CD14-positive monocyte (primary cell): ENCODE measurements at regions not wholly inside any gene's neighbourhood (a gene's known extent, or its start where the extent isn't known, plus 50 kb on each side); places are given as distances from the start of the nearest gene placed in this dataset.

ENCODE experiments used
- DNase-seq, 3 donors: peaks; one replicate each; pipeline ENCODE4 v3.0.0-alpha.2; 2011 to 2022
- H2AFZ ChIP-seq: 2 replicates; pipeline ENCODE4 v1.6.0; 2012; ENCODE audit warnings: mild to moderate bottlenecking, low read depth, low read length, inconsistent platforms; ENCODE audit not compliant: insufficient read depth, poor library complexity, severe bottlenecking
- H3K27ac ChIP-seq, 2 donors: 1 replicate in 1 of 2; 2 replicates in 1 of 2; pipeline ENCODE4 v1.5.1; 2012 to 2013; ENCODE audit warnings: low read length in 2 of 2, control low read depth in 1 of 2, inconsistent platforms in 1 of 2, low read depth in 1 of 2, mild to moderate bottlenecking in 1 of 2
- H3K27me3 ChIP-seq, 2 donors: one replicate each; pipeline versions ENCODE4 v1.6.0 to v1.6.1; 2011 to 2013; ENCODE audit warnings: low read length in 2 of 2; ENCODE audit not compliant: control insufficient read depth in 2 of 2, insufficient read depth in 2 of 2
- H3K36me3 ChIP-seq, 2 donors: replicated peaks in 1 of 2; 1 replicate in 1 of 2; 2 replicates in 1 of 2; pipeline versions ENCODE4 v1.5.1 to v1.6.1; 2012 to 2013; ENCODE audit warnings: low read length in 2 of 2, control low read depth in 1 of 2, inconsistent platforms in 1 of 2, mild to moderate bottlenecking in 1 of 2; ENCODE audit not compliant: insufficient read depth in 2 of 2, control insufficient read depth in 1 of 2
- H3K4me1 ChIP-seq, 2 donors: 1 replicate in 1 of 2; 2 replicates in 1 of 2; pipeline versions ENCODE4 v1.5.1 to v1.6.1; 2012 to 2013; ENCODE audit warnings: low read length in 2 of 2, control low read depth in 1 of 2, inconsistent platforms in 1 of 2, mild to moderate bottlenecking in 1 of 2, moderate library complexity in 1 of 2; ENCODE audit not compliant: insufficient read depth in 2 of 2, control insufficient read depth in 1 of 2
- H3K4me2 ChIP-seq: replicated peaks from 2 replicates; pipeline ENCODE3; 2012; ENCODE audit warnings: low read length, moderate library complexity, mild to moderate bottlenecking; ENCODE audit not compliant: poor library complexity, severe bottlenecking; ENCODE audit errors: extremely low read depth
- H3K4me3 ChIP-seq, 3 experiments: fragments of 200-600 bp in 1 of 3; sonication (generic) in 1 of 3; replicated peaks in 1 of 3; 1 replicate in 2 of 3; 2 replicates in 1 of 3; pipeline ENCODE4 v1.5.1; 2011 to 2013; ENCODE audit warnings: low read length in 3 of 3, mild to moderate bottlenecking in 3 of 3, control low read depth in 2 of 3, low read depth in 2 of 3, inconsistent platforms in 1 of 3, moderate library complexity in 1 of 3
- H3K79me2 ChIP-seq: 2 replicates; pipeline ENCODE4 v1.6.0; 2012; ENCODE audit warnings: mild to moderate bottlenecking, control low read depth, inconsistent platforms, low read length, moderate library complexity; ENCODE audit not compliant: insufficient read depth
- H3K9ac ChIP-seq: 2 replicates; pipeline ENCODE4 v1.6.0; 2017; ENCODE audit warnings: low read length, mild to moderate bottlenecking; ENCODE audit not compliant: insufficient read depth, poor library complexity, severe bottlenecking
- H3K9me3 ChIP-seq, 2 donors: replicated peaks in 1 of 2; 1 replicate in 1 of 2; 2 replicates in 1 of 2; pipeline versions ENCODE4 v1.5.1 to v1.6.1; 2012 to 2013; ENCODE audit warnings: low read length in 2 of 2, control low read depth in 1 of 2; ENCODE audit not compliant: control insufficient read depth in 1 of 2, insufficient read depth in 1 of 2
- H4K20me1 ChIP-seq: 2 replicates; pipeline ENCODE4 v1.6.0; 2012; ENCODE audit warnings: mild to moderate bottlenecking, low read length, control low read depth, moderate library complexity; ENCODE audit not compliant: insufficient read depth
- H3K27ac Mint-ChIP-seq, 7 donors: one replicate each; pipeline ENCODE4 v1.8.0; 2020; ENCODE audit warnings: mild to moderate bottlenecking in 7 of 7, mixed read lengths in 7 of 7, moderate library complexity in 6 of 7, inconsistent platforms in 2 of 7
- H3K27me3 Mint-ChIP-seq, 3 donors: one replicate each; pipeline ENCODE4 v1.8.0; 2021 to 2022; ENCODE audit warnings: low read depth in 3 of 3, mild to moderate bottlenecking in 3 of 3, mixed read lengths in 3 of 3, moderate library complexity in 3 of 3, inconsistent platforms in 1 of 3
- H3K36me3 Mint-ChIP-seq, 2 donors: one replicate each; pipeline ENCODE4 v1.8.0; 2020; ENCODE audit warnings: mixed read lengths in 2 of 2, inconsistent platforms in 1 of 2, mild to moderate bottlenecking in 1 of 2
- H3K4me1 Mint-ChIP-seq: one replicate; pipeline ENCODE4 v1.8.0; 2020; ENCODE audit warnings: mild to moderate bottlenecking, mixed read lengths
- H3K4me3 Mint-ChIP-seq, 2 donors: one replicate each; pipeline ENCODE4 v1.8.0; 2020; ENCODE audit warnings: mild to moderate bottlenecking in 2 of 2, mixed read lengths in 2 of 2, moderate library complexity in 1 of 2
- H3K9me3 Mint-ChIP-seq, 7 donors: one replicate each; pipeline ENCODE4 v1.8.0; 2020 to 2022; ENCODE audit warnings: mixed read lengths in 7 of 7, mild to moderate bottlenecking in 6 of 7, moderate library complexity in 6 of 7, inconsistent platforms in 2 of 7
- WGBS: methylation state at CpG from one replicate; pipeline ENCODE4 v1.1.5; 2013; ENCODE audit warnings: missing lambda C conversion rate; ENCODE audit not compliant: insufficient coverage; 5-methylcytosine and 5-hydroxymethylcytosine counted together
- intact Hi-C, 2 donors: fragments of 100-400 bp; cut with micrococcal nuclease; formaldehyde crosslinking; loops; one replicate each; pipeline versions ENCODE4 v1.15.0 to v1.15.1; 2023
- TF ChIP-seq, protein P1 (sequence below): fragments of 200-600 bp; IDR thresholded peaks from one replicate; pipeline ENCODE4 v1.8.0; 2022; ENCODE audit warnings: antibody characterized with exemption, mild to moderate bottlenecking

DNA sequence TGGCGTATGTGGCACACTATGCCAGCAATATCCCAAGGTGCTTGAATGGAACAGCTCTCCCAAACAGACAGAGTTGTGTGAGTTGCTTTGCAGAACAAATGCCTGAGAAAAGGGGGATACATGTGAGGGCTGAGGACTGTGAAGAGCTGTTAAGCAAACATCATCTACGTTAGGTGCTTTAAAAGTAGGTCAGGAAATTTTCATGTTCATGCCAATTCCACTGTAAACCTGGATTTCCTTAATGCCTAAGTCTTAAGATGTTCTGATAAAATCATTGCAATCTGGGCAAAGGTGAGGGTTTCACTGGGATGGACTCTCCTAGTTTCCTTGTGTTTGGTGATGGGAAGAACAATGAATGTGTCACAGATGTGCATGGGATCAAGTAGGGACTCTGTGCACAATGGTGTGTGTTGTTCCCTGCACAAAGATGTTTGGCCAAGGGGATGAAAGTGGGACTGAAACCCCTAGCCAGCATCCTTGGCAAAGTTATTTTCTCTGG is 227.9 kb downstream of the KTN1 start:
- Mint-ChIP-seq H3K4me1 (peaks cover 19% of the 10 kb centered on the region), H3K27me3 (peaks cover 2 to 7% (median 3%) of the 10 kb centered on the region in 3 donors), H3K9me3 (peaks cover 3 to 17% (median 15%) of the 10 kb centered on the region in 7 donors), H3K27ac (no peak overlapping the region), H3K36me3 (peaks cover 3 to 8% of the 10 kb centered on the region in 2 donors), H3K4me3 (no peak overlapping the region)
- Histone ChIP-seq H3K27me3 (no peaks in the 10 kb centered on the region), H3K9ac (no peak overlapping the region), H3K4me2 (no peak overlapping the region), H3K9me3 (no peaks in the 10 kb centered on the region), H3K27ac (no peak overlapping the region), H3K36me3 (no peaks in the 10 kb centered on the region), H4K20me1 (no peaks in the 10 kb centered on the region), H2AFZ (no peak overlapping the region), H3K79me2 (no peaks in the 10 kb centered on the region), H3K4me1 (peaks cover 4 to 9% of the 10 kb centered on the region in 2 donors), H3K4me3 (no peak overlapping the region)
- no peak for DNase-seq
- WGBS = 100% methylated on average over 1 of the region's 2 CpGs
- TF ChIP-seq, protein P1, sequence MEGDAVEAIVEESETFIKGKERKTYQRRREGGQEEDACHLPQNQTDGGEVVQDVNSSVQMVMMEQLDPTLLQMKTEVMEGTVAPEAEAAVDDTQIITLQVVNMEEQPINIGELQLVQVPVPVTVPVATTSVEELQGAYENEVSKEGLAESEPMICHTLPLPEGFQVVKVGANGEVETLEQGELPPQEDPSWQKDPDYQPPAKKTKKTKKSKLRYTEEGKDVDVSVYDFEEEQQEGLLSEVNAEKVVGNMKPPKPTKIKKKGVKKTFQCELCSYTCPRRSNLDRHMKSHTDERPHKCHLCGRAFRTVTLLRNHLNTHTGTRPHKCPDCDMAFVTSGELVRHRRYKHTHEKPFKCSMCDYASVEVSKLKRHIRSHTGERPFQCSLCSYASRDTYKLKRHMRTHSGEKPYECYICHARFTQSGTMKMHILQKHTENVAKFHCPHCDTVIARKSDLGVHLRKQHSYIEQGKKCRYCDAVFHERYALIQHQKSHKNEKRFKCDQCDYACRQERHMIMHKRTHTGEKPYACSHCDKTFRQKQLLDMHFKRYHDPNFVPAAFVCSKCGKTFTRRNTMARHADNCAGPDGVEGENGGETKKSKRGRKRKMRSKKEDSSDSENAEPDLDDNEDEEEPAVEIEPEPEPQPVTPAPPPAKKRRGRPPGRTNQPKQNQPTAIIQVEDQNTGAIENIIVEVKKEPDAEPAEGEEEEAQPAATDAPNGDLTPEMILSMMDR = no peak
- intact Hi-C loops = no loop called here

DNA sequence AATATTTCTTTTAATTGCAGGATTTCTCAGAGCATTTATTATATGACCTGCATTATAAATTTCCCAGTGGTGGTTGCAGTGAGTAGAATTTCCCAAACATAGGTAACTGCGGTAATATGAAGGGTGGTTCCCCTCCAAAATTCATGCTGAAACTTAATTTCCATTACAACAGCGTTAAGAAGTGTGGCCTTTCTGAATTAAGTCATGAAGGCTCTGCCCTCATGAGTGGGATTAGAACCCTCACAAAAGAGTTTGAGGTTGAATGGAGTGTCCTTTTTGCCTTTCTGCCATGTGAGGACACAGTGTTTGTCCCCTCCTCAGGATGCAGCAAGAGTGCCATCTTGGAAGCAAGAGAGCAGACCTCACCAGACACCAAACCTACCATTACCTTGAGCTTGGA is 233.6 kb downstream of the KTN1 start:
- Mint-ChIP-seq H3K27ac (no peak overlapping the region), H3K4me3 (no peak overlapping the region), H3K4me1 (peaks cover 35% of the 10 kb centered on the region), H3K27me3 (peaks cover 0 to 2% (median 0%) of the 10 kb centered on the region in 3 donors), H3K9me3 (peaks cover 2 to 15% (median 7%) of the 10 kb centered on the region in 7 donors), H3K36me3 (peaks cover 3 to 8% of the 10 kb centered on the region in 2 donors)
- Histone ChIP-seq H3K4me3 (no peak overlapping the region), H3K9me3 (no peaks in the 10 kb centered on the region), H3K4me2 (no peak overlapping the region), H2AFZ (no peak overlapping the region), H4K20me1 (no peaks in the 10 kb centered on the region), H3K27me3 (no peaks in the 10 kb centered on the region), H3K9ac (no peak overlapping the region), H3K27ac (no peak overlapping the region), H3K36me3 (no peaks in the 10 kb centered on the region), H3K4me1 (peaks cover 35 to 38% of the 10 kb centered on the region in 2 donors), H3K79me2 (no peaks in the 10 kb centered on the region)
- intact Hi-C loops = no loop called here
- TF ChIP-seq, protein P1 = no peak
- DNase-seq = no peak
- WGBS = no CpG with 5 or more reads among the region's 2 CpGs
